ENCODE measurements at regions not wholly inside any gene's neighbourhood (a gene's known extent, or its start where the extent isn't known, plus 50 kb on each side); places are given as distances from the start of the nearest gene placed in this dataset.

GRCh38 chr22:48721395-48721669 lies 1106.3 kb downstream of the BRD1 start:
- ATAC-seq, result no peak
- no peak for TF ChIP-seq RARB (CRISPR knock-in tag; IDR thresholded peaks at IDR 0.05)

DNA sequence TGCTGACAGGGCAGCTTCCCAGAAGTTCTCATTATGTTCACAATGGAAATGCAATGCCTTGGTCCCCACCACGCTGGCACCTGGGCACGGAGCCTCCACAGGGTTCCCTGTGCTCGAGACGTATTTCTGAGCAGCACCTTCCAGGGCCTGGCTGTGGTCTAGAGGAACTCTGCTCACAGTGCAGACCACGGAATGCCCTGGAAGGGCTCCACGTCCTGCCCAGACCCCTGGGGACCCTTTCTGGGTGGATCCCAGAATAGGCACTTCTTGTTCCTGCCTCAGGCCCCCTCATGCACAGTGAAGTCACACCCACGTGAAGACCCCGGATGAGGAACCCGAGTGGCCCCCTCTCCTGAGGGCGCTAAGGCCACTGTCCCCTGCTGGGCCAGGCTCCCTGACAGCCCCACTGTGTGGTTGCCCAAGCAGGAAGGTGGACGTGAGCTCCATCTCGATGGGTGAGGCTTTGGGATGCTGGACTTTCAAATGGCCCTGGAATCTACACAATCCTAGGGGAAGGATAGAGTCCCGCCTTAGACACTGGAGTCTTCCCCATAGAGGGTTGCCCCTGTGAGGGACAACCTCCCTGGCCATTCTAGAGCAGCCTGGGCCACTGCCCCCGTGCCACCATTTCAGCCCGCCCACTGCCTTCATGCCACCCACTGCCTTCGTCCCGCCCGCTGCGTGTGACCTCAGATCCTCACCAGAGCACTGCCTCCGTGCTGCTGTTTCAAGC lies 1106.8 kb downstream of the BRD1 start:
- no peak for ATAC-seq
- no peak for TF ChIP-seq CSRNP3 (CRISPR knock-in tag; IDR thresholded peaks at IDR 0.05)
- no peak for TF ChIP-seq BACH2 (CRISPR knock-in tag; IDR thresholded peaks at IDR 0.05; ENCODE audit: borderline replicate concordance)
- no peak for TF ChIP-seq OSR1 (CRISPR knock-in tag; IDR thresholded peaks at IDR 0.05)
- TF ChIP-seq ZNF565 (CRISPR knock-in tag; conservative IDR thresholded peaks at IDR 0.05; ENCODE audit: low read depth), result no peak
- no peak for TF ChIP-seq ZFP30 (CRISPR knock-in tag; IDR thresholded peaks at IDR 0.05)
- TF ChIP-seq ZNF70 (CRISPR knock-in tag; IDR thresholded peaks at IDR 0.05), result no peak
- TF ChIP-seq, protein P1, sequence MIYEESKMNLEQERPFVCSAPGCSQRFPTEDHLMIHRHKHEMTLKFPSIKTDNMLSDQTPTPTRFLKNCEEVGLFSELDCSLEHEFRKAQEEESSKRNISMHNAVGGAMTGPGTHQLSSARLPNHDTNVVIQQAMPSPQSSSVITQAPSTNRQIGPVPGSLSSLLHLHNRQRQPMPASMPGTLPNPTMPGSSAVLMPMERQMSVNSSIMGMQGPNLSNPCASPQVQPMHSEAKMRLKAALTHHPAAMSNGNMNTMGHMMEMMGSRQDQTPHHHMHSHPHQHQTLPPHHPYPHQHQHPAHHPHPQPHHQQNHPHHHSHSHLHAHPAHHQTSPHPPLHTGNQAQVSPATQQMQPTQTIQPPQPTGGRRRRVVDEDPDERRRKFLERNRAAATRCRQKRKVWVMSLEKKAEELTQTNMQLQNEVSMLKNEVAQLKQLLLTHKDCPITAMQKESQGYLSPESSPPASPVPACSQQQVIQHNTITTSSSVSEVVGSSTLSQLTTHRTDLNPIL (CRISPR knock-in tag; IDR thresholded peaks at IDR 0.05; ENCODE audit: low read depth), result no peak
- TF ChIP-seq ESRRG (CRISPR knock-in tag; IDR thresholded peaks at IDR 0.05), result no peak
- no peak for TF ChIP-seq TSHZ2 (CRISPR knock-in tag; IDR thresholded peaks at IDR 0.05)
- TF ChIP-seq TCF4 (CRISPR knock-in tag; IDR thresholded peaks at IDR 0.05; ENCODE audit: borderline replicate concordance), result no peak
- TF ChIP-seq, protein P2, sequence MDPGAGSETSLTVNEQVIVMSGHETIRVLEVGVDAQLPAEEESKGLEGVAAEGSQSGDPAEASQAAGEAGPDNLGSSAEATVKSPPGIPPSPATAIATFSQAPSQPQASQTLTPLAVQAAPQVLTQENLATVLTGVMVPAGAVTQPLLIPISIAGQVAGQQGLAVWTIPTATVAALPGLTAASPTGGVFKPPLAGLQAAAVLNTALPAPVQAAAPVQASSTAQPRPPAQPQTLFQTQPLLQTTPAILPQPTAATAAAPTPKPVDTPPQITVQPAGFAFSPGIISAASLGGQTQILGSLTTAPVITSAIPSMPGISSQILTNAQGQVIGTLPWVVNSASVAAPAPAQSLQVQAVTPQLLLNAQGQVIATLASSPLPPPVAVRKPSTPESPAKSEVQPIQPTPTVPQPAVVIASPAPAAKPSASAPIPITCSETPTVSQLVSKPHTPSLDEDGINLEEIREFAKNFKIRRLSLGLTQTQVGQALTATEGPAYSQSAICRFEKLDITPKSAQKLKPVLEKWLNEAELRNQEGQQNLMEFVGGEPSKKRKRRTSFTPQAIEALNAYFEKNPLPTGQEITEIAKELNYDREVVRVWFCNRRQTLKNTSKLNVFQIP (CRISPR knock-in tag; IDR thresholded peaks at IDR 0.05; ENCODE audit: borderline replicate concordance, low read depth), result no peak
- TF ChIP-seq ARNTL (CRISPR knock-in tag; IDR thresholded peaks at IDR 0.05; ENCODE audit: borderline replicate concordance, low read depth), result no peak
- no peak for TF ChIP-seq TOX (CRISPR knock-in tag; IDR thresholded peaks at IDR 0.05; ENCODE audit: borderline replicate concordance)
- TF ChIP-seq ZNF8 (CRISPR knock-in tag; IDR thresholded peaks at IDR 0.05), result no peak
- no peak for TF ChIP-seq SNAI2 (CRISPR knock-in tag; IDR thresholded peaks at IDR 0.05)
- no peak for TF ChIP-seq PATZ1 (CRISPR knock-in tag; IDR thresholded peaks at IDR 0.05; ENCODE audit: borderline replicate concordance)
- no peak for TF ChIP-seq PPARA (CRISPR knock-in tag; IDR thresholded peaks at IDR 0.05; ENCODE audit: borderline replicate concordance)
- no peak for TF ChIP-seq ISL1 (CRISPR knock-in tag; IDR thresholded peaks at IDR 0.05)

GRCh38 chr22:48719978-48720661 lies 1107.6 kb downstream of the BRD1 start:
- TF ChIP-seq, protein P1 (CRISPR knock-in tag; IDR thresholded peaks at IDR 0.05; ENCODE audit: low read depth), result no peak
- no peak for TF ChIP-seq SNAI2 (CRISPR knock-in tag; IDR thresholded peaks at IDR 0.05)
- TF ChIP-seq TCF4 (CRISPR knock-in tag; IDR thresholded peaks at IDR 0.05; ENCODE audit: borderline replicate concordance), result no peak
- no peak for TF ChIP-seq ZC3H10 (CRISPR knock-in tag; IDR thresholded peaks at IDR 0.05)
- no peak for TF ChIP-seq RARB (CRISPR knock-in tag; IDR thresholded peaks at IDR 0.05)
- no peak for TF ChIP-seq PPARA (CRISPR knock-in tag; IDR thresholded peaks at IDR 0.05; ENCODE audit: borderline replicate concordance)
- no peak for TF ChIP-seq OSR1 (CRISPR knock-in tag; IDR thresholded peaks at IDR 0.05)
- TF ChIP-seq ESRRG (CRISPR knock-in tag; IDR thresholded peaks at IDR 0.05), result no peak
- TF ChIP-seq ZNF565 (CRISPR knock-in tag; conservative IDR thresholded peaks at IDR 0.05; ENCODE audit: low read depth), result no peak
- no peak for TF ChIP-seq CSRNP3 (CRISPR knock-in tag; IDR thresholded peaks at IDR 0.05)
- no peak for TF ChIP-seq CSDC2 (CRISPR knock-in tag; IDR thresholded peaks at IDR 0.05)
- no peak for TF ChIP-seq BACH2 (CRISPR knock-in tag; IDR thresholded peaks at IDR 0.05; ENCODE audit: borderline replicate concordance)
- TF ChIP-seq ZFP30 (CRISPR knock-in tag; IDR thresholded peaks at IDR 0.05), result no peak
- TF ChIP-seq ZNF8 (CRISPR knock-in tag; IDR thresholded peaks at IDR 0.05), result no peak
- TF ChIP-seq PATZ1 (CRISPR knock-in tag; IDR thresholded peaks at IDR 0.05; ENCODE audit: borderline replicate concordance), result no peak
- no peak for TF ChIP-seq ARNTL (CRISPR knock-in tag; IDR thresholded peaks at IDR 0.05; ENCODE audit: borderline replicate concordance, low read depth)
- TF ChIP-seq ISL1 (CRISPR knock-in tag; IDR thresholded peaks at IDR 0.05), result no peak
- ATAC-seq, result no peak

Data from SK-N-SH treated with all-trans-retinoic acid at 6 μM for 48 hours (cell line).